Skeletal muscle cell (primary cell): ENCODE measurements at regions not wholly inside any gene's neighbourhood (a gene's known extent, or its start where the extent isn't known, plus 50 kb on each side); places are given as distances from the start of the nearest gene placed in this dataset.
"Not testable (repeated sequence)": the region's sequence is repeated elsewhere in the genome, so short reads cannot be mapped to it uniquely, and the experiment has no call there.

Experiments used
- DNase-seq: peaks from one replicate; pipeline ENCODE4 v3.0.0-alpha.2; 2010; ENCODE audit warnings: low read depth
- H3K4me3 ChIP-seq: 2 replicates; pipeline ENCODE4 v1.5.1; 2011; ENCODE audit warnings: low read depth, mild to moderate bottlenecking, control low read depth, low read length, moderate library complexity

DNA sequence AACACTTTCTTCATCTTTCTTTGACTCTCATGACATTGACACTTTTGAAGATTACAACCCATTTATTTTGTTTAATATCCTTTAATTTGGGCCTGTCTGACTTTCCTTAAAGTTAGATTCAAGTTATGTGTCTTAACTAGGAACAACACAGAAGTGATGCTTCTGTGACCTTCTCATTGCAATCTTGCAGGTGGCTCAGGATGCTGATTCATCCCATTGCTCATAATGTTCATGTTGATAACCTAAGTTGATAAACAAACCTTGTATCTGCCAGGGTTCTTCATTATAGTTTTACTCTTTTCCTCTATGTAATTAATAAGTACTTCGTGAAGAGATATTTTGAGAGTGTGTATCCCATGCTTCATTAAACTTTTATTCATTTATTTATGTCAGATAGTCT, 107.2 kb upstream of the SHB start:
- no peak for DNase-seq

DNA sequence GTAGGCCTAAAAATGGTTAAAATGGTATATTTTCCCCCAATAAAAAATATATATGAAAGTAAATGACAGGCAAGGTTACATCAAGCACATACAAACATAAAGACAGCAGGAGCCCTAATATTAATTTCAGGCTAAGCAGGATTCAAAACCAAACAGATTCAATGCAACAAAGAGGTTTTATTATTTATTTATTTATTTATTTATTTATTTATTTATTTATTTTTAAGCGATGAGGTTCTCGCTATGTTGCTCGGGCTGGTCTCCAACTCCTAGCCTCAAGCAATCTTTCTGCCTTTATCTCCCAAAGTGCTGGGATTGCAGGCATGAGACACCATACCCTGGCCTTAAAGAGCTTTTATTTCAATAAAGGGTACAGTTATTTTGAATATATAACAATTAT, 106.4 kb upstream of the SHB start:
- no peak overlapping the region for H3K4me3 ChIP-seq
- DNase-seq: no peak

More for the DNA sequence above, 107.2 kb upstream of the SHB start:
- H3K4me3 ChIP-seq: no peak overlapping the region

DNA sequence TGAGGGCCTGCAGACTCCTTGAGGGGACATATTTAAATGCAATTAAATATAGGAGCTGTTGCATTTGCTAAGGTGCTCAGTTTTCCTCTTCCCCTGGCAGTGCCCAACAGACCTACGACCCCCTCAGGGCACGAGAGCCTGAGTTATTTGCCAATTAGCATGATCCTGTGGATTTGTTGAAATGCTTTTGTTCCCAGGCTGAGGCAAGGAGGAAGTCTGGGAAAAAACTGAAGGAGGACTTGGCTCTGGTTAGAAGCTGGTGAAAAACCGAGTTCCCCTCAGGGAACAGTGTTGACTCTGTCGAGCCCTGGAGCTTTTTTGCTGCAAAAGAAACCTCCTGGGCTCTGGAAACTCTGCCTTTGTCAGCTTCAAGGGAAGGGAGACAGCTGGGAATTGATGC, 103.6 kb upstream of the SHB start:
- DNase-seq: no peak
- H3K4me3 ChIP-seq: no peak overlapping the region

DNA sequence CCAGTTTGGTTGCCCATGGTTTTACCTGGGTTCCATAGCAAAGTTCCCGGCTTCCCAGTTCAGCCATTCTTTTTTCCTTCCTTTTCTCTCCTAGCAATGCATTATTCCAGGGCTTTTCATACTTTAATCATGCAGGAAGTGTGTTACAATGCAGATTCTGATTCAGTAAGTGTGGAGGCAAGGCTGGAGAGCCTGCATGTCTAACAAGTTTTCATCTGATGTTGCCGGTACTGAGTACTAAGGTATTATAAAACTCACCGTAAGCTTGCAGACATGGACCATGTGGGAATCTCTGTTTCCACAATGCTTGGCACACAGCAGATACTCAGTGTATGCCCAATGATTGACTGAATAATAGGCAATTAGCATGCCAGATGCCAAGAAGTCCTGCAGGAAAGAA, 102.9 kb upstream of the SHB start:
- H3K4me3 ChIP-seq: no peak overlapping the region
- DNase-seq: no peak

DNA sequence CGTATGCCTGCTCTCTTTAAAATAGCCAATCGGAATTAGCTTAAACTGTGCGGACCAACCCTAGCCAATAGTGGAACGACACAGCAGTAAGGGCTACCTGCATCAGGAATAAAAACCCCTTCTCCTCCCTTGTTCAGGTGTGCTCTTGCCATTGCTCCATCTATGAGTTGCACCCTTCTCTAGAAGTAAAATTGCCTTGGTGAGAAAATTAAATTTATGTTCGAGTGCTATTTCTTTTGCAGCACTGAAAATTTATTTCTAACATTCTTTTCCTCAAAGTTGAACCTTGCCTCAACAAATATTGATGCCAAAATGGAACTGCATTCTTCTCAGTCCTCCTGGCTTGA, 102.5 kb upstream of the SHB start:
- DNase-seq: no peak
- H3K4me3 ChIP-seq: no peak overlapping the region

DNA sequence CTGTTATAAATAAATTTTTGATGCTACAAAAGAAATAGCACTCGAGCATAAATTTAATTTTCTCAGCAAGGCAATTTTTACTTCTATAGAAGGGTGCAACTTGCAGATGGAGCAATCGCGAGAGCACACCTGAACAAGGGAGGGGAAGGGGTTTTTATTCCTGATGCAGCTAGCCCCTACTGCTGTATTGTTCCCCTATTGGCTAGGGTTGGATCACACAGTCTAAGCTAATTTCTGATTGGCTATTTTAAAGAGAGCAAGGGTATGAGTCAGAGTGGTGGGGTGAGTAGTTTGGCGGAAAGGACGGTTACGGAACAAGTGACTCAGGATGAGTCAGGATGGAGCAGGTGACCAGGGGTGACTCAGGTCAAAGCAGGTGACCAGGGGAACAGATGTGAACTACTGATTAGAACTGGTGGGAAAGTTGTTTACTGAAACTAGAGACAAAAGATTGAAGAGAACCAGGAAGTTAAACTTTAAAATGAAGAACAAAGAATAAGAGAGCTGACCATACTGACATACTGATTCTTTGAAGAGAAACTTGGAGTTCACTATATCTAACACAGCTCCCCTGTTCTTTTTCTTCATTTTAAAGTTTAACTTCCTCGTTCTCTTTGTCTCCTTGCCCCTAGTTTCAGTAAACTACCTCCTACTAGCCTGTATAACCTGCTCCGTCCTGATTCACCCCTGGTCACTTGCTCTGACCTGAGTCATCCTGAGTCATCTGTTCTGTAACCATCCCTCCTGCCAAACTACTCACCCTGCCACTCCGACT, 101.9 kb upstream of the SHB start:
- H3K4me3 ChIP-seq, DNase-seq: not testable (repeated sequence)

DNA sequence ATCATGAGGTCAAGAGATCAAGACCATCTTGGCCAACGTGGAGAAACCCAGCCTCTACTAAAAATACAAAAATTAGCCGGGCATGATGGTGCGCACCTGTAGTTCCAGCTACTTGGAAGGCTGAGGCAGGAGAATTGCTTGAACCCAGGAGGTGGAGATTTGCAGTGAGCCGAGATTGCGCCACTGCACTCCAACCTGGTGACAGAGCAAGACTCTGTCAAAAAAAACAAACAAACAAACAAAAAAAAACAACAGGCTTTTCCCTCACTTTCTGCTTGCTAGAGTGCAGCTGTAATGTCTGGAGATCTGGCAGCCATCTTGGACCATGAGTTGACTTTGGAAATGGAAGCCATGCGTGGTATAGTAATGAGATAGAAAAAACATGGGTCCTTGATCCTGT, 101.1 kb upstream of the SHB start:
- DNase-seq, H3K4me3 ChIP-seq: not testable (repeated sequence)

DNA sequence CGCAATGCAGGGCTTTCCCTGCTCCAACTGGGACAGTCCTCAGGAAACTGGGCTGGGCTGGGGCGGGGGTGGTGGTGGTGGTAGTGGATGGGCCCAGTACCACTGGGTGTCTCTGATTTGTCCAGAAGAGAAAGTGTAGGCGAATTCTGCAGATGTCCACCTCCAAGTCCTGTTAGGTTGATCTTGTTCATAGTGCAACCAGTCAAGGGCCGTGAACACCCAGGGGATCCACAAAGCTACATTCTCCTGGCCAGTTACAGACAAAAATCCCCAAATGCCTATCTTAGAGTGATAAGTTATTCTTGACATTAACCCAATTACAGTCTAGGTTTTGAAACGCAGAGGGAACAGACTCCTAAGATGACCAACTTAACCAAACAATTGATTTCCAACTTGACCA, 97.5 kb upstream of the SHB start:
- no peak overlapping the region for H3K4me3 ChIP-seq
- DNase-seq: no peak

DNA sequence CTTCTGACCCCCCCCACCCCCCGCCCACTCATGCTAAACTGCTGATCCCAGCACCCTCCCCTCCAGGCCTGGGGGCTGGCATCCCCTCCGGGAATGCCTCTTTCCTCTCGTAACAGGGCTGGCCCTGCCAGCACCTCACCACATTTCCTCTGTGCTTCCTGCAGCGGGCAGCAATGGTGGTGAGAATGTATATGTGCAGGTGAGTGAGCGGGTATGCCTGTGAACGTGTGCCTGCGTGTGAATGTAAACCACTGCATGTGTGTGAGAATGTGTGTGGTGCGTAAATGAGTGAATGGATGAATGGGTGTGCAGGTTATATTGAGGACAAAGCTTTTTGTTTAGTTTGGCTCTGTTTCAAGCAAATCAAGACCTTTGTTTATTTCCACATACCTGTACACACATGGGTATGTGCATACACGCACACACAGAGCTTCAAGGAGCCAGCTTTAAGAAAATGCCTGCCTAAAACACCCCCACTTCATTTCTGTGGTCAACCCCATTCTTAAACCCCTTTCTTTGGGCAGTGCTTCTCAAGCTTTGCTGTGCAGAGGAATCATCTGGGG, 95.7 kb upstream of the SHB start:
- H3K4me3 ChIP-seq: no peak overlapping the region
- no peak for DNase-seq

DNA sequence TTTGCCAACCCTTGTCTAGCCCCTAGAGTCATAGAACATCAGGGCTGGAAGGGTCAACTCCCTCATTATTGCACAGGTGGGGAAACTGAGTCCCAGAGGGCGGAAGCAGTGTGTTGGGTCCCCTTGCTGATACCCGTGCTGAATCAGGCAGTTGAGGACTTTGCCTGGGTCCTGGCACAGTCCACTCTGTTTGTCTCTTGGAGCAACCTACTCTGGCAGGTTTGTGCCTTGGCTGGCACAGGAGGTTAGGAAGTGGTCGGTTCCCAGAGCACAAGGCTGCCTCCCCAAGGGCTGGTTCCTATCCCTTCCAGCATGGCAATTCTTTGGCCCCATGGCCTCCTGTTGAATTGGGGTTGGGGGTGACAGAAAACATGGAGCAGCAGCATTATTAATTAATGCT, 94.5 kb upstream of the SHB start:
- no peak overlapping the region for H3K4me3 ChIP-seq
- DNase-seq: no peak

DNA sequence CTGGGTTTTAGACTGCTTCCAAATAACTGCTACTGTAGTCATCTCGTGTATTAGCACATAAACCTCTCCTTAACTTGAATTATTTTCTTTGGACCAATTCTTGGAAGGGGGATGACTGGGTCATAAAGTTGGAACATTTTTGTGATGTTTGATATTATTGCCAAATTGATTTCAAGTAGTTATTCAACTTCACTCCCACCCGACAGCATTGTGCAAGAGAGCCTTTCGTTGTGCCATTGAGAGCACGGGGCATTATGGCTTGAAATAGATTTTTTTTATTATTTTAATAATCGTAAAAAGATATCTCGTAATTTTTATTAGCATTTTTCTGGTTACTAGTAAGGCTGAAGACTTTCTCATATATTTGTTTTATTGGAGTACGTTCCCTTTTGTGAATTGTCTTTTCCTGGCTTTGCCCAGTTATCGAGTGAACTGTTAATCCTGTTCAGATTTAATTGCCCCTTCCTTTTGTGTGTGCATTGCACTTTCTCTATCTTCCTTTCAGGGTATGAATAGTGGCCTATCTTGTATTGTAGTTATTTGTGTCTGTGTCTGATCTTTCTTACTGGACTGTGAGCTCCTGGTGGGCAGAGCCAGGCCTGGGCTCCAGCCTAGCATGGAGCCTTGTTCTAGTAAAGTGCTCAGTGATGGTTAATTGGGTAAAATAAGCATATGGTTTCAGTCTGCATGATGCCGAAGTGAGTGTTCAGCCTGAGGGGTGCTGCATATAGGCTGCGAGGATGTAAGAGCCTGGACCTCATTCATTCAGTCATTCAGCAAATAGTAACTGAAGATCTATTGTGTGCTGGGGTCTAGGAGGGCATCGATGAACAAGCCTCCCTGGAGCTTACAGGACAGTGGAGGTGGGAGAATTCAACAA, 93.5 kb upstream of the SHB start:
- DNase-seq: no peak
- no peak overlapping the region for H3K4me3 ChIP-seq

DNA sequence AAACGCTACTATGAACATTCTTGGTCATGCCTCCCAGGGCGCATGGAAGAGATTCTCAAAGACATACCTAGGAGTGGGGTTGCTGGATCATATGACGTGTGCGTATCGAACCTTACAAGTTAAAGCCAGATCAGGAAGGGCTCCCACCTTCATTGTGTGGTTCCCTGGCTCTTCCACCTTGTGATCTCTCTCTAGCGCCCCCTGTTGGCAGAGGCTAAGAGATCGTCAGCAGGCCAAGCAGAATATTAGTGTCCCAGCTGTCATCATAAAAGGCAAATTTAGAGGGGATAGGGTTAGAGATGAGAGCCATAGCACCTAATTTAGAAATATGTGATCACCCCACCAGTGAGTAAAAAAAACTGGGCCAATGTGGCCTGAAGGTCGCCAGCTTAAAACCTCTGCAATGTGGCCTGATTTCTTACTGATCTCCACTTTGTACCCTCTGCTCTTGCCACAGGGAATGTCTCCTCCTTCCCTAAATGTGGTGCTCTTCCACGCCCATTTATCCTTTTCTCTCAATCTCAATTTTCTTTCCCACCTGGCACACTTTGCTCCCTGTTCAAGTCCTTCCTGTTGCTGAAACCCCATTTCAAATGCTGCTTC, 91.7 kb upstream of the SHB start:
- H3K4me3 ChIP-seq: no peak overlapping the region
- no peak for DNase-seq

DNA sequence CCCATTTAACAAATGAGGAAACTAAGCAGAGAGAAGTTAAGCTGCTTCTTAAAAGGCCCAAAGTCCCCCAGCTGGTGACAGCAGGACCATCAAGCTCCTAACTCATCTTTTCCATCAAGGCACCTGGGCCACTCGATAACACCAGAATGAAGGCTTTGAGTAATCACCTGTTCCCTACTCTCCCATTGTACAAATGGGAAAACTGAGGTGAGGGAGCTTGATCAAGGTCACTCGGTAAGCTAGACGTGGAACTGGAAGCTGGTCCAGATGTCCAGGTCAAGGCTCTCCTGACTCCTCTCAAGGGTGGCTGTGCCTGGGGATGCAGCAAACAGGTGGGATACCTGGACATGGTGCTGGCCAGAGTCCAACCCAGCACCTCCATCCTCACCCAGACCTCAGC, 90.6 kb upstream of the SHB start:
- no peak for DNase-seq
- H3K4me3 ChIP-seq: no peak overlapping the region

DNA sequence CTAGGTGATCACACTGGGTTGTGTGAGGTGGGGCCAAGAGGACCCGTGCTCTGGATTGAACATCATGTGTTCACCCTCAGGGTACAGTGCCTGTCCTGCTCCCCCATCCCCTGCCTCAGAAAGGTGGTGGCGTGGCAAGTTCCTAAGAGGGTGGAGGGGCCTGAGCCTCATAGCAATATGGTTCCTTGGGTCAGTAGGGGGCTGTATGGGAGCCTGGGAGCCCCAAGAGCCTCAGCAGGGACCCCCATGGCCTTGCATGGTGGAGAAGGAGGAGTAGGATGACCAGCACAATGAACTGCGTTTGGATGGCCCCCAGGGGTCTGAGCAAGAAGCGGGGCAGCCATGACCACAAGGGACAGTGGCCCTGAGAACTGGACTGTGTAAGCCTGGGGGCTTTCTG, 89.6 kb upstream of the SHB start:
- DNase-seq: no peak
- H3K4me3 ChIP-seq: no peak overlapping the region

DNA sequence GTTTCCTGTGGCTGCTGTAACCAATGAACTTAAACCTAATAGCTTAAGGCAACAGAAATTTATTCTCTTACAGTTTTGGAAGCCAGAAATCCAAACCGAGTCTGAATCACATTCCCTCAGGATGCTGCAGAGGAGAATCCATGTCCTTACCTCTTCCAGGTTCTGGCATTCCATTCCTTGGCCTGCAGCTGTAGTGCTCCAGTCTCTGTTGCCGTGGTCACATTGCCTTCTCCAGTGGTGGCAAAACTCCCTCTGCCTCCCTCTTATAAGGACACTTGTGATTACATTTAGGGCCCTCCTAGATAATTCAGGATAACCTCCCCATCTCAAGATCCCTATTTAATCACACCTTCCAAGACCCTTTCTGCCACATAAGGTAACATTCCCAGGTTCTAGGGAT, 88.7 kb upstream of the SHB start:
- no peak for DNase-seq
- H3K4me3 ChIP-seq: no peak overlapping the region

DNA sequence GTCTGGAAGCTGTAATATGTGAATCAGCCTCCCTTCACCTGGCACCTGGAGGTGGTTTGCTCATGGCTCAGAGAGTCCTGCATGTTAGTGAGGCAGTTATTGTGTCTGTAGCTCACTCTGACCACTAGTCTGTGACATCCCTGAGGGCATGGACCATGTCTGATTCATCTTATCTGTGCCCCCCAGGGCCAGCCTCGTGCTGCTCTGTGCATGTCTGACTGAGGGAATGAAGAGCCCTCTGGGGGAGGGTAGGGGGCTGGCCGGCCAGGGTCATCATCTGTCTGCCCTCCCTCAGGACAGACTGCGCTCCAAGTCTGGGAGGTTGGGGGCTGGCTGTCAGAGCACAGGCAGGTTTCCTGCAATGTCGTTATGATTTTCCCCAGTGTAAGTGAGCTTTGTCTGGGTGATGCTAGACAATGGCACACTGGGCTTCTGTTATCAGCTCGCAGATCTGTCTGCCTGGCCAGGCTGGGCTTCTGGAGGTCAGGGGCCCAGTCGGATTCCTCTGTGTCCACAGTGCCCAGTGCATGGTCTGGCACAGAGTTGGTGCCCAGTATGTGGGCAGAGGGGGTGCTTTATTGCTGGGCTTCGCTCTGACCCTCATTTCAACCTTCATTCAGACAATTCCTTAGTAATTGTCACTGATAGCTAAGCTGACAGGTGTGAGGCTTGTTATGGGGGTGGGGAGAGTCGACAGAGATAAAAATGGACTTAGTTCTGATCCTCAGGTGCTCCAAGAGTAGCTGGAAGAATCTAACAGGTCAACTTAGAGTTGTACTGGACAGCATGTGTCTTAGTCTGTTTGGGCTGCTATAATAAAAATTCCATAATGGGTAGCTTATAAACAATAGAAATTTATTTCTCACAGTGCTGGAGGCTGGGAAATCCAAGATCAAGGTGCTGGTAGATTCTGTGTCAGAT, 85.7 kb upstream of the SHB start:
- DNase-seq: no peak
- no peak overlapping the region for H3K4me3 ChIP-seq

DNA sequence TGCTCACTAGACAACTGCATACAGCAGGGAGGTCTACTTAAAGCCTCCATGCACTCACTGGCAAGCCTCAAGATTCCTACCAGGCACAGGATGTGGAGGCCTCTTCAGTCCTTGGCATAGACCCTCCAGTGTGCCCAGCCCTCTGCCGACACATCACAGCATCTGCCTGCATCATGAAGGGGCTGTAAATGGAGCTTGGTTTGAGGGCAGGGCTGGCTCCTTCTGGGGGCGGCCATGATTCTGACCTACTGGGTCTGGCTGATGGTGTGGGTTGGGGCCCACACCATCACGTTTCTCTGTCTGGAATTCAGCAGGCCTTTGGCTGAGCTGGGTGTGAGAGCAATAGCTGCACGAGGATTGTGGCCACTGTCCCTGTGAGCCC, 84.9 kb upstream of the SHB start:
- no peak overlapping the region for H3K4me3 ChIP-seq
- DNase-seq: no peak

DNA sequence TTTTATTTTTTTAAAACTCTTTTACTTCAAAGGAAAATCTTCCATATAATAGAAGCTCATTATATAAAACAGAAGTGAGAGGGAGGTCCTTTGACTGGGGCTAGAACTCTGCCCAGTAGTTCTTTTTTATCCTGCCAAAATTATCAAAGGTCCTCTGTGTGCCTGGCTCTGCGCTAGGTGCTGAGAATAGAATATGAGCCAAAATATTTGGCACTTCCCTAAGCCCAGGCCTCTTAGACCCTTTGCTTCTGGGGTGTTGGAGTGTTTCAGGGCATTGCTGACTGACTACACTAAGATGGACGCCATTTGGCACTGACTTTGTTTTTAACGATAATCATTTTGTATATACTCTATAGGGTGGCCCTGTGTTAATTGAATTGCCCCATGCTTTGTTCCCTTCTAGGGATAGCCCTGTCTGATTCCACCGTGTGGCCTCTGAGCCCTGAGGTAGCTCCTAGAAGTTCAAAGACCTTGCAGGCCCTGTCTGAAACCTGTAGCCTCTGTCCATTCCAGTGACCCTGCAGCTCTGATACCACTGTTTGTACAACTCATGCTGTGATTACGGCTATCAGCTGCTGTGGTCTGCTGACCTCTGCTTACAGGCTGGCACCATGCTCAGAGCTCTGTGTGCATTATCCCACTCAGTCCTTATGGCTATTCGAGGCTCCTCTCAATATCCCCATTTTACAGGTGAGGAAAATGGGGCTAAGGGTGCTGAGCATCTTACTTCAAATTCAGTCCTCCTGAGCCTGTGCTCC, 84.3 kb upstream of the SHB start:
- no peak for DNase-seq
- H3K4me3 ChIP-seq: no peak overlapping the region

DNA sequence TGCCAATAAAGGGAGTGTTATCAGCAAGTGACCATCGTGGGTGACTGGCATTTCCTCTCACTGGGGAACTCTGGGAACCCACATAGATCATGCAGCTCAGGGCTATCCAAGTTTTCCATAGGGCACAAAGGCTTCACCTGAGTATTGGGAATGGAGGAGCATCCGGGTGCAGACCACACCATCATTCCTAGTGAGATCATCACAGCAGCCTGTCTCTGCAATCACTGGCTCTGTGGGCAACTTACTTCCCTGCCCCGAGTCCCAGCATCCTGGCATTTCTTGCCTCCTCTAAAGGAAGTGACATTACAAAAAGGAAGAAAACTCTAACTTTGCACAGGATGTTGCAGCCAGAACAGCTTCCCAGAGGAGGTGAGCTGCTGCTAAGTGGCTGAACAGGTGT, 80.6 kb upstream of the SHB start:
- DNase-seq: no peak

More for the DNA sequence above, 80.6 kb upstream of the SHB start:
- H3K4me3 ChIP-seq: no peak overlapping the region
